ENCODE measurements at regions not wholly inside any gene's neighbourhood (a gene's known extent, or its start where the extent isn't known, plus 50 kb on each side); places are given as distances from the start of the nearest gene placed in this dataset.
A peak's percentile ranks its signal among the peaks of the same experiment; 100 is the strongest.

GRCh38 chr5:5025098-5025773 is 114.9 kb upstream of the ADAMTS16 start:
- WGBS (ENCODE audit: insufficient coverage), result 84% methylated on average over 4 of the region's 14 CpGs
- H3K4me3 ChIP-seq (ENCODE audit: low read length), result no peak overlapping the region

GRCh38 chr5:5025774-5026408 is 114.2 kb upstream of the ADAMTS16 start:
- Histone ChIP-seq H3K9me3 (replicated peaks; ENCODE audit: control insufficient read depth, low read depth, low read length) (no peaks in the 10 kb centered on the region), H3K27ac (ENCODE audit: low read length) (no peak overlapping the region), H3K4me1 (ENCODE audit: control insufficient read depth, insufficient read depth, low read length) (no peaks in the 10 kb centered on the region), H3K36me3 (ENCODE audit: control insufficient read depth, insufficient read depth, low read length) (no peaks in the 10 kb centered on the region), H3K27me3 (ENCODE audit: control insufficient read depth, insufficient read depth, low read length) (no peaks in the 10 kb centered on the region), H3K4me3 (ENCODE audit: low read length) (no peak overlapping the region)
- no peak for DNase-seq
- 82% methylated on average over 6 of the region's 16 CpGs for WGBS (ENCODE audit: insufficient coverage)

More at GRCh38 chr5:5025098-5025773, 114.9 kb upstream of the ADAMTS16 start:
- DNase-seq, result no peak
- Histone ChIP-seq H3K27me3 (ENCODE audit: control insufficient read depth, insufficient read depth, low read length) (no peaks in the 10 kb centered on the region), H3K36me3 (ENCODE audit: control insufficient read depth, insufficient read depth, low read length) (no peaks in the 10 kb centered on the region), H3K27ac (ENCODE audit: low read length) (no peak overlapping the region), H3K9me3 (replicated peaks; ENCODE audit: control insufficient read depth, low read depth, low read length) (no peaks in the 10 kb centered on the region), H3K4me1 (ENCODE audit: control insufficient read depth, insufficient read depth, low read length) (no peaks in the 10 kb centered on the region)

GRCh38 chr5:5026409-5026785 is 113.7 kb upstream of the ADAMTS16 start:
- Histone ChIP-seq H3K4me3 (ENCODE audit: low read length) (no peak overlapping the region), H3K9me3 (replicated peaks; ENCODE audit: control insufficient read depth, low read depth, low read length) (no peaks in the 10 kb centered on the region), H3K36me3 (ENCODE audit: control insufficient read depth, insufficient read depth, low read length) (no peaks in the 10 kb centered on the region), H3K27me3 (ENCODE audit: control insufficient read depth, insufficient read depth, low read length) (no peaks in the 10 kb centered on the region), H3K27ac (ENCODE audit: low read length) (no peak overlapping the region), H3K4me1 (ENCODE audit: control insufficient read depth, insufficient read depth, low read length) (no peaks in the 10 kb centered on the region)
- WGBS (ENCODE audit: insufficient coverage), result 92% methylated on average over 3 of the region's 4 CpGs
- DNase-seq, result no peak

GRCh38 chr5:5031665-5032064 is 108.5 kb upstream of the ADAMTS16 start:
- H3K27ac ChIP-seq (ENCODE audit: low read length), result no peak overlapping the region
- WGBS (ENCODE audit: insufficient coverage), result no CpG with 5 or more reads among the region's 6 CpGs
- no peaks in the 10 kb centered on the region for H3K4me1 ChIP-seq (ENCODE audit: control insufficient read depth, insufficient read depth, low read length)
- H3K4me3 ChIP-seq (ENCODE audit: low read length), result no peak overlapping the region
- H3K27me3 ChIP-seq (ENCODE audit: control insufficient read depth, insufficient read depth, low read length), result no peaks in the 10 kb centered on the region
- H3K9me3 ChIP-seq (replicated peaks; ENCODE audit: control insufficient read depth, low read depth, low read length), result no peaks in the 10 kb centered on the region
- DNase-seq, result no peak
- H3K36me3 ChIP-seq (ENCODE audit: control insufficient read depth, insufficient read depth, low read length), result no peaks in the 10 kb centered on the region

- Histone ChIP-seq H3K36me3 (ENCODE audit: control insufficient read depth, insufficient read depth, low read length) (no peaks in the 10 kb centered on the region), H3K4me3 (ENCODE audit: low read length) (no peak overlapping the region), H3K4me1 (ENCODE audit: control insufficient read depth, insufficient read depth, low read length) (no peaks in the 10 kb centered on the region), H3K27ac (ENCODE audit: low read length) (no peak overlapping the region), H3K9me3 (replicated peaks; ENCODE audit: control insufficient read depth, low read depth, low read length) (no peaks in the 10 kb centered on the region), H3K27me3 (ENCODE audit: control insufficient read depth, insufficient read depth, low read length) (no peaks in the 10 kb centered on the region)
- DNase-seq, result no peak
- no CpG with 5 or more reads among the region's 1 CpG for WGBS (ENCODE audit: insufficient coverage)
These were observed 102.5 kb upstream of the ADAMTS16 start for GRCh38 chr5:5037674-5038073.

GRCh38 chr5:5039918-5040317 is 100.2 kb upstream of the ADAMTS16 start:
- H3K4me3 ChIP-seq (ENCODE audit: low read length), result no peak overlapping the region
- no peak for DNase-seq
- H3K27me3 ChIP-seq (ENCODE audit: control insufficient read depth, insufficient read depth, low read length), result no peaks in the 10 kb centered on the region
- no peak overlapping the region for H3K27ac ChIP-seq (ENCODE audit: low read length)
- WGBS (ENCODE audit: insufficient coverage), result 88% methylated on average over 3 of the region's 4 CpGs
- H3K4me1 ChIP-seq (ENCODE audit: control insufficient read depth, insufficient read depth, low read length), result no peaks in the 10 kb centered on the region
- no peaks in the 10 kb centered on the region for H3K9me3 ChIP-seq (replicated peaks; ENCODE audit: control insufficient read depth, low read depth, low read length)
- no peaks in the 10 kb centered on the region for H3K36me3 ChIP-seq (ENCODE audit: control insufficient read depth, insufficient read depth, low read length)

- no peak for DNase-seq
- Histone ChIP-seq H3K9me3 (replicated peaks; ENCODE audit: control insufficient read depth, low read depth, low read length) (no peaks in the 10 kb centered on the region), H3K27me3 (ENCODE audit: control insufficient read depth, insufficient read depth, low read length) (no peaks in the 10 kb centered on the region), H3K4me1 (ENCODE audit: control insufficient read depth, insufficient read depth, low read length) (no peaks in the 10 kb centered on the region), H3K36me3 (ENCODE audit: control insufficient read depth, insufficient read depth, low read length) (no peaks in the 10 kb centered on the region), H3K4me3 (ENCODE audit: low read length) (no peak overlapping the region), H3K27ac (ENCODE audit: low read length) (no peak overlapping the region)
- 81% methylated on average over 3 of the region's 3 CpGs for WGBS (ENCODE audit: insufficient coverage)
These were observed 99.4 kb upstream of the ADAMTS16 start for GRCh38 chr5:5040712-5041111.

- no peaks in the 10 kb centered on the region for H3K9me3 ChIP-seq (replicated peaks; ENCODE audit: control insufficient read depth, low read depth, low read length)
- no peaks in the 10 kb centered on the region for H3K4me1 ChIP-seq (ENCODE audit: control insufficient read depth, insufficient read depth, low read length)
- no peak overlapping the region for H3K27ac ChIP-seq (ENCODE audit: low read length)
- DNase-seq, result peak; percentile 52
- no peak overlapping the region for H3K4me3 ChIP-seq (ENCODE audit: low read length)
- no peaks in the 10 kb centered on the region for H3K27me3 ChIP-seq (ENCODE audit: control insufficient read depth, insufficient read depth, low read length)
- H3K36me3 ChIP-seq (ENCODE audit: control insufficient read depth, insufficient read depth, low read length), result no peaks in the 10 kb centered on the region
These were observed 97.3 kb upstream of the ADAMTS16 start for GRCh38 chr5:5042806-5043205.

GRCh38 chr5:5043346-5043745 is 96.8 kb upstream of the ADAMTS16 start:
- no CpG with 5 or more reads among the region's 2 CpGs for WGBS (ENCODE audit: insufficient coverage)
- Histone ChIP-seq H3K27ac (ENCODE audit: low read length) (no peak overlapping the region), H3K4me1 (ENCODE audit: control insufficient read depth, insufficient read depth, low read length) (no peaks in the 10 kb centered on the region)

GRCh38 chr5:5044247-5044840 is 95.8 kb upstream of the ADAMTS16 start:
- H3K27ac ChIP-seq (ENCODE audit: low read length), result no peak overlapping the region
- H3K4me3 ChIP-seq (ENCODE audit: low read length), result no peak overlapping the region
- no peaks in the 10 kb centered on the region for H3K4me1 ChIP-seq (ENCODE audit: control insufficient read depth, insufficient read depth, low read length)
- H3K36me3 ChIP-seq (ENCODE audit: control insufficient read depth, insufficient read depth, low read length), result no peaks in the 10 kb centered on the region
- no peak for DNase-seq
- no CpG with 5 or more reads among the region's 3 CpGs for WGBS (ENCODE audit: insufficient coverage)
- H3K9me3 ChIP-seq (replicated peaks; ENCODE audit: control insufficient read depth, low read depth, low read length), result no peaks in the 10 kb centered on the region
- no peaks in the 10 kb centered on the region for H3K27me3 ChIP-seq (ENCODE audit: control insufficient read depth, insufficient read depth, low read length)

More at GRCh38 chr5:5043346-5043745, 96.8 kb upstream of the ADAMTS16 start:
- no peaks in the 10 kb centered on the region for H3K9me3 ChIP-seq (replicated peaks; ENCODE audit: control insufficient read depth, low read depth, low read length)
- H3K4me3 ChIP-seq (ENCODE audit: low read length), result no peak overlapping the region
- no peak for DNase-seq
- H3K36me3 ChIP-seq (ENCODE audit: control insufficient read depth, insufficient read depth, low read length), result no peaks in the 10 kb centered on the region
- H3K27me3 ChIP-seq (ENCODE audit: control insufficient read depth, insufficient read depth, low read length), result no peaks in the 10 kb centered on the region

Measured in muscle of leg (tissue), 3 donors.